ENCODE measurements at regions not wholly inside any gene's neighbourhood (a gene's known extent, or its start where the extent isn't known, plus 50 kb on each side); places are given as distances from the start of the nearest gene placed in this dataset.

DNA sequence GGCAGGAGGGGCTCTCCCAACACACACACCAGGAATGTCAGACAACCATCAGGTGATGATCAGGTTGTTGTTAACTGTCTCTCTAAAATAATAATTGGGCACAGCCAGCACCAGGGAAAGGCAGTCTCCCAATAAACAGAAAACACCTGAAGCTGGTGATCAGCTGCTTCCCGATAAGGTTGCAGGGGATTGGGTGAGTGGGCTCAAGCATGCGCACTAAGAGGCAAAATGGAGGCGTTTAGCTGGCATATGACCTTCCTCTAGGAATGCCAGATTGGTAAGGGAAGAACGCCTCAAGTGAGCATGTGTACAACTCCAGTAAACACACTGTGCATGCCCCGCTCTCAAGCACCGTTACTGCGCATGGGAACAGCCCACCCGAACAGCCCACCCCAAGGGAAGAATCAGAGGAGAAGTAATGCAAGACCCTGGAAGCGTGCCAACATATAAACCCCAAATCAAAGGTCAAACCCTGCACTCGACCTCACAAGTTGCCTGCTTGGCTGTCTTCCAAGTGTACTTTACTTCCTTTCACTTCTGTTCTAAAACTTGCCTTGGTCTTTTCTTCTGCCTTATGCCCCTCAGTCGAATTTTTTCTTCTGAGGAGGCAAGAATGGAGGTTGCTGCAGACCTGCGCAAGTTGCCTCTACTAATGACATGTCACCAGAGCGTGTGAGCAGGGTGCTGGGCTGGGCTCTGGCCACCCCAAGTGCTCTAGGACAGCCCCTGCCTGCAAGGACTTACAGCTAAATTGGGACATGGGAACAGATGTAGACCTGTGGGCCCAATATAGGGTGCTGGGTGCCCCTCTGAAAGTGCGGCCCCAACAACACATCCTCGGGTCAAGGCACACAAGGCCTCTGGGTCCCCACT lies 200.8 kb downstream of the RHOU start:
- TF ChIP-seq, protein P1, sequence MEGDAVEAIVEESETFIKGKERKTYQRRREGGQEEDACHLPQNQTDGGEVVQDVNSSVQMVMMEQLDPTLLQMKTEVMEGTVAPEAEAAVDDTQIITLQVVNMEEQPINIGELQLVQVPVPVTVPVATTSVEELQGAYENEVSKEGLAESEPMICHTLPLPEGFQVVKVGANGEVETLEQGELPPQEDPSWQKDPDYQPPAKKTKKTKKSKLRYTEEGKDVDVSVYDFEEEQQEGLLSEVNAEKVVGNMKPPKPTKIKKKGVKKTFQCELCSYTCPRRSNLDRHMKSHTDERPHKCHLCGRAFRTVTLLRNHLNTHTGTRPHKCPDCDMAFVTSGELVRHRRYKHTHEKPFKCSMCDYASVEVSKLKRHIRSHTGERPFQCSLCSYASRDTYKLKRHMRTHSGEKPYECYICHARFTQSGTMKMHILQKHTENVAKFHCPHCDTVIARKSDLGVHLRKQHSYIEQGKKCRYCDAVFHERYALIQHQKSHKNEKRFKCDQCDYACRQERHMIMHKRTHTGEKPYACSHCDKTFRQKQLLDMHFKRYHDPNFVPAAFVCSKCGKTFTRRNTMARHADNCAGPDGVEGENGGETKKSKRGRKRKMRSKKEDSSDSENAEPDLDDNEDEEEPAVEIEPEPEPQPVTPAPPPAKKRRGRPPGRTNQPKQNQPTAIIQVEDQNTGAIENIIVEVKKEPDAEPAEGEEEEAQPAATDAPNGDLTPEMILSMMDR (IDR thresholded peaks at IDR 0.05), result no peak
- no peak for TF ChIP-seq POLR2A (IDR thresholded peaks at IDR 0.05)

All from right lobe of liver (tissue), 4 donors.